Vagina (tissue), 2 donors: ENCODE measurements at regions not wholly inside any gene's neighbourhood (a gene's known extent, or its start where the extent isn't known, plus 50 kb on each side); places are given as distances from the start of the nearest gene placed in this dataset.

Experiments
- DNase-seq, 2 donors: peaks; one replicate each; pipeline ENCODE4 v3.0.0-alpha.2; 2017; ENCODE audit errors: extremely low spot score in 2 of 2
- H3K27ac ChIP-seq: fragments of 200-600 bp; sonication (generic); one replicate; pipeline ENCODE4 v1.5.1; 2019
- H3K27me3 ChIP-seq: fragments of 200-600 bp; sonication (generic); one replicate; pipeline ENCODE4 v1.5.1; 2019
- H3K36me3 ChIP-seq, 2 donors: fragments of 200-600 bp; sonication (generic); one replicate each; pipeline ENCODE4 v1.5.1; 2017 to 2019
- H3K4me1 ChIP-seq: fragments of 200-600 bp; sonication (generic); one replicate; pipeline ENCODE4 v1.5.1; 2019
- H3K4me3 ChIP-seq, 2 donors: fragments of 200-600 bp; sonication (generic); 1 replicate in 1 of 2; 2 replicates in 1 of 2; pipeline ENCODE4 v1.5.1; 2016 to 2019
- H3K9me3 ChIP-seq: fragments of 200-600 bp; sonication (generic); one replicate; pipeline ENCODE4 v1.5.1; 2019
- CTCF ChIP-seq, 3 experiments: fragments of 450-650 bp in 2 of 3; fragments of 200-600 bp in 1 of 3; sonication (generic) in 1 of 3; IDR thresholded peaks; one replicate each; pipeline ENCODE4 v1.5.1; 2017 to 2019; ENCODE audit warnings: antibody characterized with exemption in 3 of 3, mild to moderate bottlenecking in 2 of 3, moderate library complexity in 2 of 3
- POLR2A ChIP-seq, 2 donors: fragments of 450-650 bp; IDR thresholded peaks; one replicate each; pipeline ENCODE4 v1.6.1; 2017; ENCODE audit warnings: antibody characterized with exemption in 2 of 2, mild to moderate bottlenecking in 2 of 2, moderate library complexity in 2 of 2
- POLR2AphosphoS5 ChIP-seq, 2 donors: sonication (generic); formaldehyde crosslinking; IDR thresholded peaks; one replicate each; pipeline ENCODE4 v1.9.0; 2017; ENCODE audit warnings: antibody characterized with exemption in 2 of 2, mild to moderate bottlenecking in 2 of 2, low read depth in 1 of 2; ENCODE audit not compliant: insufficient read depth in 1 of 2
- intact Hi-C: fragments of 100-400 bp; cut with DNase I; formaldehyde crosslinking; loops from one replicate; pipeline ENCODE4 v1.15.1; 2023

GRCh38 chr1:91172541-91172940 is 150.7 kb upstream of the ZNF644 start:
- no peaks in the 10 kb centered on the region for H3K9me3 ChIP-seq
- no peaks in the 10 kb centered on the region for H3K27me3 ChIP-seq
- no peaks in the 10 kb centered on the region for H3K4me1 ChIP-seq
- intact Hi-C loops, result no loop called here
- H3K36me3 ChIP-seq, result no peaks in the 10 kb centered on the region
- no peak for TF ChIP-seq POLR2A (IDR thresholded peaks at IDR 0.05)
- H3K27ac ChIP-seq, result no peak overlapping the region
- no peak for DNase-seq
- H3K4me3 ChIP-seq, result no peak overlapping the region

- H3K27me3 ChIP-seq, result no peaks in the 10 kb centered on the region
- H3K27ac ChIP-seq, result no peak overlapping the region
- no peak overlapping the region for H3K4me3 ChIP-seq
- no peaks in the 10 kb centered on the region for H3K9me3 ChIP-seq
- no peaks in the 10 kb centered on the region for H3K4me1 ChIP-seq
- intact Hi-C loops, result no loop called here
- DNase-seq, result no peak
- TF ChIP-seq POLR2AphosphoS5 (IDR thresholded peaks at IDR 0.05; ENCODE audit: insufficient read depth in 1 of 2, low read depth in 1 of 2), result no peak
- TF ChIP-seq POLR2A (IDR thresholded peaks at IDR 0.05), result no peak
- no peak for TF ChIP-seq CTCF (IDR thresholded peaks at IDR 0.05)
- no peaks in the 10 kb centered on the region for H3K36me3 ChIP-seq
Observed at GRCh38 chr1:91171898-91172297, 150.1 kb upstream of the ZNF644 start.

GRCh38 chr1:91170571-91170970 is 148.7 kb upstream of the ZNF644 start:
- TF ChIP-seq CTCF (IDR thresholded peaks at IDR 0.05) (no peak), POLR2AphosphoS5 (IDR thresholded peaks at IDR 0.05; ENCODE audit: insufficient read depth in 1 of 2, low read depth in 1 of 2) (no peak), POLR2A (IDR thresholded peaks at IDR 0.05) (no peak)
- DNase-seq, result peak in 1 of 2 donors; percentile 54
- intact Hi-C loops, result no loop called here
- no peaks in the 10 kb centered on the region for H3K36me3 ChIP-seq
- no peaks in the 10 kb centered on the region for H3K9me3 ChIP-seq
- no peak overlapping the region for H3K27ac ChIP-seq
- H3K4me1 ChIP-seq, result no peaks in the 10 kb centered on the region
- no peaks in the 10 kb centered on the region for H3K27me3 ChIP-seq
- H3K4me3 ChIP-seq, result no peak overlapping the region

- TF ChIP-seq POLR2A (IDR thresholded peaks at IDR 0.05) (no peak), CTCF (IDR thresholded peaks at IDR 0.05) (peak; percentile 43 to 56 (median 53)), POLR2AphosphoS5 (IDR thresholded peaks at IDR 0.05; ENCODE audit: insufficient read depth in 1 of 2, low read depth in 1 of 2) (no peak)
- no peaks in the 10 kb centered on the region for H3K36me3 ChIP-seq
- no peak for DNase-seq
- no peaks in the 10 kb centered on the region for H3K9me3 ChIP-seq
- no peaks in the 10 kb centered on the region for H3K27me3 ChIP-seq
- H3K4me1 ChIP-seq, result no peaks in the 10 kb centered on the region
- intact Hi-C loops, result no loop called here
- no peak overlapping the region for H3K27ac ChIP-seq
- H3K4me3 ChIP-seq, result no peak overlapping the region
Observed at GRCh38 chr1:91166106-91166712, 144.4 kb upstream of the ZNF644 start.

GRCh38 chr1:91165033-91165654 is 143.3 kb upstream of the ZNF644 start:
- H3K4me3 ChIP-seq, result no peak overlapping the region
- H3K27me3 ChIP-seq, result no peaks in the 10 kb centered on the region
- no peak for DNase-seq
- no peak overlapping the region for H3K27ac ChIP-seq
- intact Hi-C loops, result no loop called here
- H3K36me3 ChIP-seq, result no peaks in the 10 kb centered on the region
- no peaks in the 10 kb centered on the region for H3K4me1 ChIP-seq
- TF ChIP-seq POLR2A (IDR thresholded peaks at IDR 0.05), result no peak
- TF ChIP-seq POLR2AphosphoS5 (IDR thresholded peaks at IDR 0.05; ENCODE audit: insufficient read depth in 1 of 2, low read depth in 1 of 2), result no peak
- peak; percentile 78 to 84 (median 80) for TF ChIP-seq CTCF (IDR thresholded peaks at IDR 0.05)
- H3K9me3 ChIP-seq, result no peaks in the 10 kb centered on the region
